Stimulated activated CD4-positive, alpha-beta T cell treated with anti-CD3 and anti-CD28 coated beads, TNF-alpha, amount 100 ng/mL, for 48 hours (primary cell): ENCODE measurements at regions not wholly inside any gene's neighbourhood (a gene's known extent, or its start where the extent isn't known, plus 50 kb on each side); places are given as distances from the start of the nearest gene placed in this dataset.

Experiments
- DNase-seq, 3 donors: peaks; one replicate each; pipeline ENCODE4 v3.0.0-alpha.2; 2020; ENCODE audit warnings: low read depth in 3 of 3

DNA sequence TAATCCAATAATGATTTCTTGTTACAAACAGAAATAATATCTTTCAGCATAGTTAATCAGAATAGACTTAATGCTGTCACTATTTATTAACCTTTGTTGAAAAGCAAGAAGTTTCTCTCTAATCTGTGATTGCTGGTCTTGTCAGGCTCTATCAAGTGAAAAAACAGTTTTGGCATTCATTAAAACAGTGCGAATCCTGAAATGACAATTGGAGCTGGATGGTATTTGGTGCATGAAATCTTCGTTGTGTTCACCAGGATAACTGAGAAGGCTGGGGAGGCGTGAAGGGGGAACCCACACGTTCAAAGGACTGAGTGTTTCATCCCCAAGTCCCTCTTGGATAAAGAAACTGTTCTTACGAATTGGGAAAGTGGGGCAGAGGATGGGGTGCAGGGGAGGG is 190.2 kb upstream of the MYL2 start:
- no peak for DNase-seq

DNA sequence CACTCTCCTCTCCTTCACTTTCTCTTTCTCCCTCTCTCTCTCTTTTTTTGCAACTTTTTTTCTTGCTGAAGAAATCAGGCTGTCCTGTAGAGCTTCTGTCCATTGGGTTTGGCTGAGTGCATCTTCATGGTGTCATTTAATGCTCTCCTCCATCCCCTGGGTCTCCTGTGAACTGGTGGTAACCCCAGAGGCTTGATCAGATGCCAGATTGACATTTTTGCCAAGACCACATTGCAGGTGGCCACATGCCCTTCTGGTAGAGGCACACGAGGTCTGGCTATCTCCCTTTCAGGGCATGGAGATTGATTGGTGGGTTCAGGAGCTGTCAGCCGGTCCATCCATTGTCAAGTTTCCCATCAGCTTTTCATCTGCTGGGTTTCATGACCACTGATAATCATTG is 188.3 kb upstream of the MYL2 start:
- DNase-seq, result no peak

DNA sequence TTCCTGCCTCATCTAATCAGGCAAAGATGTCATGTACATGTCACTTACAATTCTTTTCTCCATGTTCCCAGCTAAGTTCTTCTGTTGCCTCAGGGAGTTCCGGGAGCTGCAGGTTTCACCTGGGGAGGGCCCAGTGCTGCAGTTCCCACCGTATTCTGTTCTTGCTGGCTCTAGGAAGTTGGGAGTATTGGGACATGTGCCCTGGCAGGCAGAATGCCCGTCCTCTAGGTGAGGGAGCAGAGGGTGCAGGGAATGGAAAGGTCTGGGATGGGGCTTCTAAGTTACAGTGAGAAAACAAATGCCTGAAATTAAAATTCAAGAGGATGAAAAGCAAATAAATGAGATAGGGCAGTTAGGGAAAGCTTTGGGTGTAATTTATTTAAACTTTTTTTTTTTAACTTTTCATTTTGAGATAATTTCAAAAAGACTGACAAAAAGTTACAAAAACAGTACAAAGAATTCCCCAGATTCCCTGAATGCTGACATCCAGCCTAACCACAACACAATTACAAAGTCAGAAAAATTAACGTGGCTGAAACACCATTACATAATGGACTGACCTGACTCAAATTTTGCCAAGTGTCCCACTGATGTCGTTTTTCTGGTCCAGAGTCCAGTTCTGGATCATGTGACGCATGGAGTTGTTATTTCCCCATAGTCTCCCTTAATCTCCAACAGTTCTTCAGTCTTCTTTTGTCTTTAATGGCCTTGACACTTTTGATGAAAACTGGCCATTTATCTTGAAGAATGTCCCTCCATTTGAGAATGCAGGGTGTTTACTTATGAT is 187.2 kb upstream of the MYL2 start:
- no peak for DNase-seq

DNA sequence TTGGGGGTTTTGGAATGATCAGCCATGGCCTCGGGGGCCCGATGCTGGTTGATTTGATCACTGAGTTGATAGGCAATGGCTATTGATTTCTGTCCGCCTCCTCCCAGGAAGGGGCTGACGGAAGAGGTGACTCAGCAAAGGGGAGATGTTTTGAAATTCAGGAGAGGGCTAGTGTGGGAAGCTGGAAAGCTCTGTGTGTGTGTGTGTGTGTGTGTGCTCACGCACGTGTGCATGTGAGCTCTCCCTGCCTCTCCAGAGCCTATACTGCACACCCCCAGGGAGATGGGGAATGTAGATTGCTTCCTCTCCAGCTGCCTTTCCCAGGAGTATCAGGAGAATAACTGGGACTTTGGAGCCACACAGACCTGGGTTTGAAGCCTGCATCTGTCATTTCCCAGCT is 184.9 kb upstream of the MYL2 start:
- DNase-seq, result no peak

DNA sequence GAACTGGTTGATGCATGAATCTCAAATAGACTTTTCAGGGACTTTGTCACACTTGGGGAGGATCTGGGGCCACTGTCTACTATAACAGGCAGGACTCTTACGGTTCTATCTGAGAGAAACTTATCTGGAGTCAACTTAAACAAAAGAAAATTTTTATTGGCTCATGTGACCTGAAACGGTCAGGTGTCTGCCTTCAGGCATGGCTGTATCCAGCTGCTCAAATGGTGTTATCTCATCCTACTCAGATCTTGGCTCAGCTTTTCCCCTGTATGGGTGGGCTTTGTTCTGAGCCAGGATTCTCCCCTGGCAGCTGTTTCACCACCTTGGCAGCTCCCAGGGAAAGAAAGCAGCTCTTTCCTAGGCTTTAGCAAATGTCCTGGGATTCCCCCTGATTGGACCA is 183.2 kb upstream of the MYL2 start:
- no peak for DNase-seq

DNA sequence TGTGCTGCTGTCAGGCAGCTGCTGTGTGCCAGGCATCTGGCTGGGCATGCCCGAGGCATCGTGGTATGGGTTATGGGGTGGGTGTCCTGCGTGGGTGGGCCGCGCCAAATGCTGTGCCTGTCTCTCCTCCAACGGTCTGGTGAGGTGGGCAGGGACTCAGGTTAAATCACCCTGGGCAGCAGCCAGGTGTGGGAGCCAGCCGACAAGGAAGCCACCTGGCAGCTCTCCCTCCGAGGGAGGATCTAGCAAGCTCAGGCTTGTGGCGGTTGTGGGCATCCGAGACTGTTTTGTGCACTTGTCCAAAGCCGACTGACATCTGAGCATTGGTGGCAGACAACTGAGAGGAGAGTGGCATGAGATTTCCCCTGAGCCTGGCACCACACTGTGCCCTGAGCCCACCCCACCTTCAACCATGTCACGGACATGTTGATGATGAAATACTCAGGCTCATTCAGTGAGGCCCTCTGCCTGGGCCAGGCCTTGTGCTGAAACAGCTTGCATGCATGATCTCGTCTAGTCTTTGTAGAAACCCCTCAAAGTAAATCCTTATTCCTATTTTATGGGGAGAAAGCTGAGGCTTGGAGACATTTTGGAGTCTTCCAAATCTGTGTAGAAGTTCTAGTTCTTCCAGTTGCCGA is 181.8 kb upstream of the MYL2 start:
- no peak for DNase-seq

DNA sequence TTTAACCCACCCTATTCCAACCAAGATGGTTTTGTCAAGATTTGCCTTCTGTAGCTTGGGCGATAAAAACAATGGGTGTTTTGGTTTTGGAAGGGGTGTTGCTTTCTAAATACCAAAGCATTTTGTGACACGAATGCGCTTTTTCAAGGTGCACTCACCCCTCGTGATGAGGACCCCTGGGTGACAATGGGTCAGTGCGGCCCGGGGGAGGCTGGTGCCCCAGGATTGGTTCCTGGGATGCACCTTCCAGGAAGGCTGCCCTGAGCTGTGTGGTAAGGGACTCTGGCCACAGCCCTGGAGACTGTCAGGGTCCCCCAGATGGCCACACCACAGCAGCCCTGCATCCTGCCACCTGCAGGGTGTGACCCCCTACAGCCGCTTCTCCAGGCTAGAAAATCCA is 180.6 kb upstream of the MYL2 start:
- DNase-seq, result no peak

DNA sequence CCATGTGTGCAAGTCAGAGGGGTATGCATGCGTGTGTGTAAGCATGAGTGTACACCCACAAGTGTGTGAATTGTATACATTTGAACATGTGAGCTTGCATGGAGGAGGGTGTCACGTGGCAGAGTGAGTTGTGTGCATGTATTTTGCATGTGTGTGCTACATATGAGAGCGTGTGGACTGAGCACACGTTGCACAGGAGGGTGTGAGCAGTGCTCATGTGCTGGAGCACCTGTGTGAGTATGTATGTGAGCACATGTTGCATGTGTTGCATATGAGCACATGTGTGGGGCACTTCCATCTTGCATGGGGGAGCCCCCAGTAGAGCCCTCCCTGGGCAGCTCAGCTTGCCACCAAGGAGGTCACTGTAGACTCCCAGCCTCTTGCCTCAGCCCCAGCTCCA is 180.2 kb upstream of the MYL2 start:
- no peak for DNase-seq

DNA sequence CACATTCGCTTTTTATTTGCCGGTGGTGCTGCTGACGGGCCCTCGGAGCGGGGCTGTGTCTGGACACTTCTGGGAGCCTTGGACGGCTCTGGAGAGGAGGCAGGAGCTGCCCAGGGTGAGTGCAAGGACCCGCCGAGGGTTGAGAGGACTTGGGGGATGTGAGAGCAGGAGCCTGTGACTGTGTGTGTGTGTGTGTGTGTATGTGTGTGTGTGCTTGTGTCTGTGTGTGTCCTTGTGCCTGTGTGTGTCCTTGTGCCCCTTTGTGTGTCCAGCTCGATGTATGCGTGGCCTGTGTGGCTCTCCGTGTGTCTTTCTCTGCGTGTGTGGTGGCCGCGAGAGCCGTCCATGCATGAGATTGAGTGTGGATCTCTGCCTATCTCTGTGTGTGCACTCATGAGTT is 179.6 kb upstream of the MYL2 start:
- DNase-seq, result no peak

DNA sequence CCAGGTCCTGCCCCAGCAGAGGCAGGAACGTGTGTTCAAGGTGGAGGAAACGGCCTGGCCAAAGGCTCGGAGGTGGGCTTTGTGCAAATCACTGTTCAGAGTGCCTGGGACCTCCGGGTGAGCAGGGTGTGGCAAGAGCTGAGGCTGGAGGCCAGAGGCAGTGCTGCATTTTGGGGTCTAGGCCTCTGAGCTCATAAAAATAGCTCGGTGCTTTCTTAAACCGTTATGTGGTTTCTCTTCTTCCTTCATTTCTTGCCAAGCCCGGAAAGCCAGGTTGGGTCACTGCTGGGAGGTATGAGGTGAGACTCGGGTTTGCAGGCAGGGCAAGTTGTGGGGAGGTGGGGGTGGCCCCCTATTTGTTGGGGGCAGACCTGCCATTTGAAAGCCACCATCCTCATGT is 178.8 kb upstream of the MYL2 start:
- no peak for DNase-seq

DNA sequence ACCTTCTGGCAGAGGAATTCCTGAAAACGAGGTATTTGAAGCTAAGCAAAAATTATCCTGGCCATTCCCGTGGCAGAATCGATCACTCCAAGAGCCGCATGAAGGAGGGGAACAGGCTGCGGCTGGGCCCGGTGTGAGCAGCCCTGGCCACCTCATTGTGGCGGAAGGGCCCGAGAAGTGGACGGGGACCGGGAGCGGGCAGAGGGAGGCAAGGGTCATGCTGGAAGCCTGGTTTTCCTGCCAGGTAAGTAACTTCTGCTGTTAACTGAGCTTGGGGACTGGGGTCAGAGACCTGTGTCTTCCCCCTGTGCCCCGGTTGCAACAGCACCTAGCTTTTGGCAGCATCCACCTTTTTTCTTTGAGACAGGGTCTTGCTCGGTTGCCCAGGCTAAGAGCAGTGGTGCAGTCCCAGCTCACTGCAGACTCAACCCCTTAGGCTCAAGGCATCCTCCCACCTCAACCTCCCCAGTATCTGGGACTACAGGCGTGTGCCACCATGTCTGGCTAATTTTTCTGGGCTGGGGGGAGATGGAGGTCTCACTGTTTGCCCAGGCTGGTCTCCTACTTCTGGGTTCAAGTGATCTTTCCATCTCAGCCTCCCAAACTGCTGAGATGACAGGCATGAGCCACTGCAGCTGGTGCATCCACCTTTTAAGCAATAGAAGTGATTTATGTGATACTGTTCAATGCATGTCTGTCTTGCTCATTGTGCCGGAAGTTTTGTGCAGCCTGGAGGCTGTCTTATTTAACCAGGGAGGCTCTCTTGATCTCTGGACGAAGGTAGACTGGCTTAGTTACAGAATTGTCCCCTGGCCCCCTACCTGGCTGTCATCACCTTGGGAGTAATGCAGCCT is 174.0 kb upstream of the MYL2 start:
- no peak for DNase-seq

DNA sequence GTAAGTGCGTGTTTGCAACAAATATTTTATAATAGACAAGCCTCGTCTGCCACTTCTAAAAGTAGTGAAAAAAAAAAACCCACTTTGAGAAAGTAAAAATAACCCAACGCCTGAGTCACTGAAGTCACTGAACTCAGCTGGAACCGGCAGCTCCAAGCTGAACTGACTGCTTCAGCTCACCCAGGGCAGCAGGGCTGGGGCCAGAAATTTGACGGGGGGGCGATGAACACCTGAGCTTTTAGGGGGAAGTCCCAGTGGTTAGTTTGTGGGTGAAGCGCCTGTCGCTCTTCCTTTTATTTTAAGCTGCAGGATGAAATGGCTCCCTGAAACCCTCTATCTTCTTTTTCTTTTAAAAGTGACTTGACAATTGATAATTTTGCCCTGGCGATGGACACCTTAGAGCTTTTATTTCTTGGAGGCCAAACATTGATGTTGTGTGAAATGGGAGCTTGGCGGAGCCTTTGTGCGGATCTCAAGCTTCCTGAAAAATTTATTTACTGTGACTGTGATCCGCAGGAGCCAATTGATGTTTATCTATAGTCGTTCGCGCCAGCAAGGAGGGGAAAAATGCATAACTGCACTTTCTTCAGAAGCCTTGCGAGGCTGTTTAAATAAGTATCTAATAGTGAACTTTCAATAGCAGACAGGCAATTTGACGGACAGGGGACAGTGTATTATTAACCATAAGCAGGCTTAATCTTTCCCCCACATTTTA is 173.2 kb upstream of the MYL2 start:
- no peak for DNase-seq

DNA sequence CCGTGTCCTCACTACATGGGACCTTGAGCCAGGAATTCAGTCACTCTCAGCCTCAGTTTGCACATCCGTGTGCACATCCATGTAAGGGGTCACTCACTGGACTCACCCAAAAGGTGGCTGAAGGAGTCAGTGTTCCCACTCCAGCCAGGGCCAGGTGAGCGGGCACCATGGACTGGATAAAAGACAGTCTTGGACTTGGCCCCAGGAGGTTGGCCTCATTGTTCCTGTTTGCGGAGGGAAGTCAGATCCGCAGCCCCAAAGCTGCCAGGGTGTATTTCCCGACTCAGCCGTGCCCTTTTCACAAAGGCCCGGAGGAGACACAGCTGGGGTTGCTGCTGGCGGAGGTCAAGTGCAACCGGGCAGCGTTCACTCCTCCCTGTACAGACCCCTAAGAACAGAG is 170.7 kb upstream of the MYL2 start:
- no peak for DNase-seq

DNA sequence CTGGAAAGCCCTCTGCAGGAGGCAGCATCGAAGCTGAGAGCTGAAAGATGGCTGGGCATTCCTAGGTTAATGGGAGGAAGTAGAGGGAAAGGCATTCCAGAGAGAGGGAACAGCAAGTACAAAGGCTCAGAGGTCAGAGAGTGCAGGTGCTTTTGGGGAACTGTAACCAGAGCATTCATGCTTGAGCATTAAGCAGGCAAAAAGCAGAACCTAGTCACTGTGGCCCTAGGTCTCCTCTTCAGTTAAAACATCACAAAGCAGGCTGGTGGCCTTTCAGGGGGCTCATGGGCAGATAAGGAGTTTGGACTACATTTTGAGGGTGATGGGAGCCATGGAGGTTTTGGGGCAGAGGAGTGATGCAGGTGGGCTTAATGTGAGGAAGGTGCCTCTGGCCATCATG is 169.2 kb upstream of the MYL2 start:
- no peak for DNase-seq

DNA sequence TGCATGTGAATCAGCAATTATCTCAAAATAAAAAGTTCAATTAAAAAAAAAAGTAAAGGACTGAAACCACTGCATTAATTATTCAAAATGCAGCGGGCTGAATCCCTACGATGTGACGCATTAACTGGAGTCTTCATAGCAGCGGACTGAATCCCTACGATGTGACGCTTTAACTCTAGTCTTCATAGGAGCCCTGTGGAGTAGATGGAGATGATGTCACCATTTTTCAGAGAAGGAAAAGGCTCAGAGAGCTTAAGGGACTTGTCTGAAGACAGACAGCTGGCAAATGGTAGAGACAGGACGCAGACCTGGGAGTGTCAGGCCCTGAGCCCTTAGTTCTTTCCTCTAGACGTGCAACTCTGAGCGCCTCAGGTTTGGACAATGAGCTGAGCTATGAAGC is 168.0 kb upstream of the MYL2 start:
- no peak for DNase-seq

DNA sequence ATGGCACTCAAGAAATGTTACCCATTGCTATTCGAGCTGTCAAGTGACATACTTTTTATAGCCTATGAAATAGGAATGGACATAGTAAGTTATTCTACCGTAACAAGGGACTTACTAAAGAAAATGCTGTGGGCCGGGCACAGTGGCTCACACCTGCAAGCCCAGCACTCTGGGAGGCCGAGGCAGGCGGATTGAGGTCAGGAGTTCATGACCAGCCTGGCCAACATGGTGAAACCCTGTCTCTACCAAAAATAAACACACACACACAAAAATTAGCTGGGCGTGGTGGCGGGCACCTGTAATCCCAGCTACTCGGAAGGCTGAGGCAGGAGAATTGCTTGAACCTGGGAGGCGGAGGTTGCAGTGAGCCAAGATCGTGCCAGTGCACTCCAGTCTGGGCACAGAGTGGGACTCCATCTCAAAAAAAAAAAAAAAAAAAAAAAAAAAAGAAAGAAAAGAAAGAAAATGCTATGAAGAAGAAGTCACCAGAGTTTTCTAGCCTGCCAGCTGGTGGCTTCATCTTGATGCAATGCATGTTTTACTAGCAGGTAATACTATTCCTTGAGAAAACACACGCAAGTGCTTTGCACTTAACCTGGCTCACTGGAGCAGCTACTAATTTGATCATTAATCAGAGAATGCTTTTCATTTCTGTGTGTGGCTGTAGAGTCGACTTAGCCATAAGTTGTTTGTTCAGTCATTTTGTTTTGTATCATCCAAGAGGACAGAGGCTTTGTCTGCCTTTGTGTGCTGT is 166.7 kb upstream of the MYL2 start:
- no peak for DNase-seq

DNA sequence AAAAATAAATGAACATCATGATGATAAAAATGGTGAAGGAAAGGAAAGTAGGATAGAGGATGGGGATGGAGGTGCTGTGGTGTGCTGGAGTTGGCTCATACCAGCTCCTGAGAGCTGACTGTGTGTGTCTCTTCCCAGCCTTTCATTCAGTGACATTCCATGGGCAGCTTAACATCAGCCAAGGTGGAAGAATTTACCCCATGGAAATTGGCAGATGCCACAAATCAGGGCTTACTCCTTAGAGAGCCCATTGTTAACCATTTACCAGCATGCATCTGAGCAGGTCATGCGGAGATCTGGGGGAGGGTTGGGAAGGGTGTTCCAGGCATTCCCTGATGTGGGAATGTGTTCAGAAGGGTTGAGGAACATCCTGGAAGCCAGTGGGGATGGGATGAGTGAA is 164.7 kb upstream of the MYL2 start:
- DNase-seq, result no peak

DNA sequence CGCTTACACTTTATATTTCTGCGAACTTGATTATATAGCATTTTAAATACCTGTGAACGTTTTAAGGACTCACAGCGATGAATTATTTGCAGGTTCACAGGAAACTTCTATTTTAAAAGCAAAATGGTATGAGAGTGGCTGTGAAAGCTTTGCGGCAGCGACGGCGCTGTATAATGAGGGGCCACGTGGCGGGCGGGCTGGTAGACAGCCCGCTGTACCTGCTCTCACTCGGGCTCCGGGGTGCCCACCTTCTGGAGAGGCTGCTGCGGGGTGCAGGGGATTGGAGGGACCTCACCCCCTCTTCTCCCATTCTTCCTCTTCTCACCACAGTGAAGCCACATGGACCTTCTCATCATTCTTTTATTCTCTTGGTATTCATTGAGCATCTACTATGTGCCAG is 164.2 kb upstream of the MYL2 start:
- DNase-seq, result no peak

DNA sequence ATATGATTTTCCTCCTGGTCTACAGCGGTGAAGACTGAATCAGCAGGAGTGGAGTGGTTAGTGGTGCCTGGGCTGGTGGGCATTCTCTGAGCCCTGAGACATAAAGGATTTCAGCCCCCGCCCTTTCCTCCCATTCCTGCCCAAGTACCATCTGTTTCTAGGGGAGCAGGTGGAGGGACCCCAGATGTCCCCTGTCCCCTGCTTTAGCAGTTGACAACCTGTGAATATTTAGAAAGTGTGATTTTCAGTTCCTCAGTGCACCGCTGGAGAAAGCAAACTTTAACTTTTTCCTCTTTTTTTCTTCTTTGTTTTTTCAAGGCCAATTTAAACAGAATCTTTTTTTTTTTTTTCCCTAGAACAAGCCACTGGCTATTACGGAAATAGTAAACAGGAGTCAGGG is 163.8 kb upstream of the MYL2 start:
- no peak for DNase-seq

DNA sequence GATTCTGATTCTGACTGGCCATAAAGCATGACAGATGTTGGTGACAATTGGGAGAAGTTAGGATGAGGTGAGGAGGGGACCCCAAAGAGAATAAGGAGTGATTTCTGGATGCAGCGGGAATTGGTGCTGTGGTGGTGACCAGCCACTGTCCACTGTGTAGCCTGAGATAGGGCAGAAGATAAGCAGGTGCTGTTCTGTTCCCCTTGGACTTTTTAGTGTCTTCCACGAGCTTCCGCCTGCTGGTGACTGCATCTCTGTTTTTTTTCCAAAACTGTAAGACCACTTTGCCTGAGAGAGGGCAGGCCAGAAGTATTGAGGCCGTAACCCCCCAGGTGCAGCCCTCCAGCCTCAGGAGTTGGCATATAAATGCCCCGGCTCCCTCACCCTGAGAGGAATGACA is 161.2 kb upstream of the MYL2 start:
- DNase-seq, result no peak

DNA sequence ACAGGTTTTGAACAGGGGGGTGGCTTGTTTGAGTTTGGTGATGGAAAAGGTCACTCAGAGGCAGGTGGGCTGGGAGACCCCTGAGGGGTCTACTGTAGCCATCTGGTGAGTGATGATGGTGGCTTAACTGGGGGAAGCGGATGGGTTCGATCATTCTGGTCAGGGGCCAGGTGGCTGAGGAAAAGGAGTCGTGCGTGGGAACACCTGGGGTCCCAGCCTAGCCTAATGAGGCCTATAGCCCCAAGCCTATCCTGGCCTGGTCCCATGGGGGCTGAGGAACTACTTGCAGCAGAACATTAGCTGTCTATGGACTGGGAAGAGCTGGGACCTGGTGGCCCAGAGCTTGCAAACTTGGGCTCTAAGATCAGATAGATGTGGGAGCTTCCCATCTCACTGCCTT is 158.4 kb upstream of the MYL2 start:
- no peak for DNase-seq
